ENCODE measurements at regions not wholly inside any gene's neighbourhood (a gene's known extent, or its start where the extent isn't known, plus 50 kb on each side); places are given as distances from the start of the nearest gene placed in this dataset.

- DNase-seq, result no peak
Measured at GRCh38 chr13:50512474-50513299, 330.8 kb downstream of the DLEU7 start.

- no peak for DNase-seq
Measured at GRCh38 chr13:50513300-50513877, 330.1 kb downstream of the DLEU7 start.

- no peak for DNase-seq
Measured at GRCh38 chr13:50514249-50514648, 329.2 kb downstream of the DLEU7 start.

DNA sequence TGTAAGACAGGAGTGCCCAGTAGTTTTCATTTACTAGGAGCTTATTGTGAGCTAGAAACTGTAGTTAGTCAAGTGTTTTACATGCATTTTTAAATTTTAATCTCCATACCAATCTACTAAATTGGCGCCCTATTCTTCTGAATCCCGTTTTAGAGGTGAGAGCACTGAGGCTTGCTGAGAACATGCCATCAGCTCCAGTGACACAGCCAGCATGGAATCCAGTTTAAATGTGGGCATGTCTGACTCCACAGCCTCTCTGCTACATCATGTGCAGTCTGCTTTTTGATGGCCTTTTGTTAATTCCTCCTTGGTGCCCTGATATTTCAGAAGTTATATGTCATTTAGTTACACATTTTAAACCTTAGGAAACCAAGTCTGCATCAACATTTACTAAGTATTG lies 325.4 kb downstream of the DLEU7 start:
- no peak for DNase-seq

DNA sequence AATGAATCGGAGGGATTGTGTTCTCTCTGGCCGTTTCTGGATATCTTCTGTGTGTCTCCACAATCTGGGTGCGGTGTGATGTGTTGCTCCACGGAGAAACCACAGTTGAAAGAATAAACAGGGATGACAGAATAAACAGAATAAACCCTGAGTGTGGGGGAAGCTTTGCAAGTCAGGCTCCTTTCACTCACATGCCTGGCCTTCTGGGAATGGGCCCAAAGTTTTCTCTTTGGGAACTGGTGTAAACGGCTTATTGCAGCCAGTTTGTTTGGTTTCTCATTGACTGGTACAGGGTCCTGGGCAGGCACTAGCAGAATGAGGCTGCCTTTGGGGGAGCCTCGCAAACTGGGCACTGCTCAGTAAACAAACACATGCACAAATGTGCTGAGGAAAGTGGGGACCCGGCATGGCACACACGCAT lies 324.7 kb downstream of the DLEU7 start:
- no peak for DNase-seq

GRCh38 chr13:50519866-50520265 lies 323.6 kb downstream of the DLEU7 start:
- no peak for DNase-seq

DNA sequence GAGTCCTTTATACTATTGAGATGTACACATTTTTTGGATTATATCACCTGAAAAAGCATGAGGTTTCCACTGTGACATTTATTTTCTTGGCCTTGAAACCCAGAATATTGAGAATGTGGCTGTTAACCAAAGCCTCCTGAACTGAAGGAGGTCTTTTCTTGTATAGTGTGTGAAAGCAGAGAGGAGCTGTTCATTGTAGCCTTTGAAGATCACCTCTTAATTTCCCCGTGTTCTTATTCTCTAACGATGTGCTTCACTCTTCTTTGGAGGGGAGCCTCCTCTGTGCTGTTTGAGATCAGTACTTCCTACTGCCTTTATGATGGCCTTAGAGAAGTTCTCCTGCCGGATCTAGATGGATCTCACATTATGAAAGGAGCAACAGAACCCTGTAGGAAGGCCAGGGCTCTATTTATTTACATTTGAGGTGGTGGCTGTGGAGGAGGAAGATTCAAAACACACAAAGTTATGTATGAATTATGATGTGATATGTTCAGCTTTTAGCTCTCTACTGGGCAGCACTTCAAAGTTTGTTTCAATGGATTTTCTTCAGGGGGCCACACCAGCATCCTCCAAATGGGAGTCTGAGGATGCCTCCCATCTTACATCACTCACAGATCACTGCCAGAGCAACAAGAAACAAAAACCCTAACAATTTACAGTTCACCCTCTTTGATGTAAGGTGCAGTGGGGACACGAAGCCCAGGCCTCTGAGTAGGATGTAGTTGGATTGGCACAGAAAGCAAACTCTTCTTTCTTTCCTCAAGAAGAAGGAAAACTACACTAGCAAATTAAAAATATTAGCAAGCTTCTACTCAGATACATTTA lies 322.3 kb downstream of the DLEU7 start:
- no peak for DNase-seq

DNA sequence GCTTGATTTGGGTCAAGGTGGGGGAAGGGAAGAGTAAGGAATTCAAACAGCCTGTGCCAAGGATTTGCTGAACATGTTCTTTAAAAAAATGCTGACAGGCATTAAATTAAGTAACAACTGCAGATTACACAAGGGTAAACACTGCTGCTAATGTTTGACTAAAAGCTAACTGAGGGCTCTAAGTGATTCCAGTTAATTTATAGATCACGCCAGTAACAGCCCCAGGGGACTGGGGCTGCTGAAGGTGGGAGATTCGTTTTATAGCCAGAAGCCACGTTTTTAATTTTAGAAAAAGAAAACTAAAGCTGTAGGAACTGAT lies 321.7 kb downstream of the DLEU7 start:
- DNase-seq, result no peak

- DNase-seq, result no peak
Measured at GRCh38 chr13:50522506-50522905, 321.0 kb downstream of the DLEU7 start.

GRCh38 chr13:50523307-50523706 lies 320.2 kb downstream of the DLEU7 start:
- DNase-seq, result no peak

DNA sequence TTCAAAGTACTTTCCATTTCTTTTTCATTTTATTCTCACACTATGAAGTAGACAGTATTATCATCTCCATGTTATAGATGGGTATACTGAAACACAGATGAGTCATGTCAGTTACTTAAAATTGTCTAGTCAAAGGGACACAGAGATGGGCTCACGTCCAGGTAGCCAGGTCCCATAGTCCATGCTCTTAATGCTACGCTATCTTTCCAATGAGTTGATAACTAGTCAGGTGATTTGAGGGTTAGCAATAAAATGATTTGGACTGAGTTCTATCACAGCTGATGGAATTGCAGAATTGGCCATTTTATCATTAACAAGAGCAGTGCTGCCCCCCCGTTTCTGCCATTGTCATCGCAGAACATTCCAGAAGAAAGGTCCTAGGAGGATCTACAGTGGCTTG lies 318.9 kb downstream of the DLEU7 start:
- no peak for DNase-seq

DNA sequence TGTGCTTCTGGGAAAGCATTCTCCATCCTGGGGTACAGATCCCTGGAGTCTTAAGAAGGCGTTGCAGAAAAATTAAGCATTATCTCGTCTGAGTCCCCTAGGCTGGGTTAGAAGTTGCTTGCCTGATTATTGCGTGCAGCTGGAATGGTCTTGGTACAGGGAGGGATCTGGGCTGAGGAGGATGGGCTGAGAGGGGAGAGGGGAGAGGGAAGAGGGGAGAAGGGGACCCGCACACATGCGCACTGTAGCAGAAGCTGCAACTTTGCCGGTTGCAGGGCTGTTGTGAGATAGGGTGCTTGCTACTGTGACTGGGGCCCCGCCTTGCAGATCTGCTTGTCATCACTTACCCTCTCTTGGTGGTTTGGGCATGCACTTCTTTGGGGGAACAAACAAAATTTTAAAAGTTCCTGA lies 316.8 kb downstream of the DLEU7 start:
- DNase-seq, result no peak

GRCh38 chr13:50527188-50527587 lies 316.3 kb downstream of the DLEU7 start:
- no peak for DNase-seq

GRCh38 chr13:50527612-50528509 lies 315.6 kb downstream of the DLEU7 start:
- no peak for DNase-seq

DNA sequence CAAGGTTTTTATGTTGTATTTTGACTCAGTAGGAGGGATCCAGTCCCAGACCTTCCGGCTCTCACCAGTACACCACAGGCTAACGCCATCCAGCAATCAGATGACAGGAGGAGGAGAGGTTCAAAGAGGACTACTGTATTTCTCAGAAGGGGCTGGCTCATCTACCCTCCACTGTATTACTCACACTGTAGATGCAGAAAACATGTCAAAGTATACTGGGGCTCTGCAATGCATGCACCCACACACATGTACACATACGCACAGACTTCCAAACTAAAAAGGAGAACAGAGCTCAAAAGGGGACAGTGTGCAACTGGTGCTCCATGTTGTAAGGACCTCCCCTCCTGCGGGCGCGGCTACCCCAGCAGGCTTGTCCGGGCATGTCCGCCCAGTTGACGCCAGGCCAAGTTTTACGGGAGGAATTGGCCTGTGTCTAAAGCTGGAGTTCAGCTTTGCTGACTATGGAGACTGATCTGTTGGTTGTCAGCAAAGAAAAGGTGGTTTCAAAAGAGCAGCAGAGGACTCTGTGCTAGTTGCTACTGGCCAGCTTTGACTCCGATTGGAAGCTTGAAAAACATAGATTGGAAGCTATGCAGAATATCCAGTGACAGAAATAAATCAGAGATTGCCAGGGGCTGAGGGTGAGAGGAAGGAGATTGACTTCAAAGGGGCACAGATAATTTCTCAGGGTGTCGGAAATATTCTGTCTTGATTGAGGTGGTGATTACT lies 314.2 kb downstream of the DLEU7 start:
- no peak for DNase-seq

- no peak for DNase-seq
Measured at GRCh38 chr13:50531917-50532899, 311.3 kb downstream of the DLEU7 start.

DNA sequence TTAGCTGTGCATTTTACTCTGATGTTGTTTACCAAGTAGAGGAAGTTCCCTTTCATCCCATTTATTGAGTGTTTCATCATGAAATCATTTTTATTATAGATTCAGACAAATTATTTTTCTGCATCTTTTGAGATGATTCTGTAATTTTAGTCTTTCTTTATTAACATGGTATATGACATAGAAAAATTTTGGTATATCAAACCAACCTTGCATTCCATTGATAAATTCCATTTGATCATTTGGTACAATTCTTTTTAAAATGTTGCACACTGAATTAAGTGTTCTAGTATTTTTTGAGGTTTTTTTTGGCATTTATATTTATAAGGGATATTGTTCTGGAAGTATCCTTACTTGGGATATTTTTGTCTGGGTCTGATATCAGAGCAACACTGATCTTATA lies 308.4 kb downstream of the DLEU7 start:
- DNase-seq, result no peak

- no peak for DNase-seq
Measured at GRCh38 chr13:50537029-50537428, 306.5 kb downstream of the DLEU7 start.

DNA sequence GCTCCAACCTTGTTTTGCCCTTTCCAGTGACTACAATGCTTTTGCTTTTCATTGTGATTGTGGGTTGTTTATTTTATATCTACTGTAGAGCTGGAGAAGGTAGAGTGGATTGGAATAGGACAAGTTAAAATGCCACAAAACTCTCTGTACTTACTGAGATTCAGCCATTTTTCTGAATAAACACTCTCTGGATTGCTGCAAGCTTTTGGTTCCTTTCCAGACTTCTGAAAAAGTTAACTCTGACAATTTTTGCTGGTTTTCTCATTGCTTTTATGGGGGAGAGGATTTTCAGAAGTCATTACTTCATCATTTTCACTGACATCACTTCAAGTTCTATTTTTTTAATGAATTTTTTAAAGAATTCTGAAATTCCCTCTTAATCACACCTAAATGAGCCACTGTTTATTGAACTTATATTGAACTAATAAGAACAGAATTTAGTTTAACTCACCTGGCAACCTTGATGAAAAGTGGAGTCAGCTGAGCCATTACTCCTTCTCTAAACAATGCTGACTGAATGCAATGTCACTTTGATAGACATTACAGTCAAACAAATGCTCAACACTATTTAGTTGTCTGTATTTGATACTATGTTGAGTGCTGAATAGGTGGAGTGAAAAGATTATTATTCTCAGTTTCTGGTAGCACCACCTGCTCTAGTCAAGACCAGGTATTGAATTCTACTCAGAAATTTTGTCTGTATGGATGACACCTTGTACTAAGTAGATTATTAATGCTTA lies 303.5 kb downstream of the DLEU7 start:
- DNase-seq, result no peak

- DNase-seq, result no peak
Measured at GRCh38 chr13:50543141-50543540, 300.4 kb downstream of the DLEU7 start.

Measured in cortex of kidney (tissue), 1 donor.